Lower lobe of right lung (tissue), 2 donors: ENCODE measurements at regions not wholly inside any gene's neighbourhood (a gene's known extent, or its start where the extent isn't known, plus 50 kb on each side); places are given as distances from the start of the nearest gene placed in this dataset.

Experiments used
- ATAC-seq, 2 donors: fragments of 200-7000 bp; cut with Tn5 transposase; one replicate each; pipeline ENCODE4 v1.9.1; 2020 to 2022; ENCODE audit warnings: mild to moderate bottlenecking in 2 of 2, moderate library complexity in 2 of 2
- DNase-seq: peaks from one replicate; pipeline ENCODE4 v3.0.0-alpha.2; 2020
- H3K27ac ChIP-seq: fragments of 200-600 bp; one replicate; pipeline ENCODE4 v1.8.0; 2022
- H3K27me3 ChIP-seq: fragments of 200-600 bp; one replicate; pipeline ENCODE4 v1.8.0; 2022; ENCODE audit warnings: low read depth
- H3K36me3 ChIP-seq: fragments of 200-600 bp; one replicate; pipeline ENCODE4 v1.8.0; 2022; ENCODE audit warnings: mild to moderate bottlenecking
- H3K4me1 ChIP-seq: fragments of 200-600 bp; one replicate; pipeline ENCODE4 v1.8.0; 2022
- H3K4me3 ChIP-seq: fragments of 200-600 bp; one replicate; pipeline ENCODE4 v1.8.0; 2022; ENCODE audit warnings: mild to moderate bottlenecking
- H3K9me3 ChIP-seq: fragments of 200-600 bp; one replicate; pipeline ENCODE4 v1.8.0; 2022
- CTCF ChIP-seq: fragments of 200-600 bp; IDR thresholded peaks from one replicate; pipeline ENCODE4 v1.8.0; 2022; ENCODE audit warnings: antibody characterized with exemption, mild to moderate bottlenecking
- intact Hi-C: fragments of 100-400 bp; cut with DNase I; formaldehyde crosslinking; loops from one replicate; pipeline ENCODE4 v1.11.0; 2022
- donor health status: DM: no; HTN: yes; CAD: no; lungs with severe emphysema.

- no peak for ATAC-seq
- H3K4me3 ChIP-seq = no peak overlapping the region
- intact Hi-C loops = no loop called here
Observed at GRCh38 chr17:14760212-14760611, 459.3 kb downstream of the HS3ST3B1 start.

GRCh38 chr17:14759325-14759724 lies 458.4 kb downstream of the HS3ST3B1 start:
- intact Hi-C loops = no loop called here
- TF ChIP-seq CTCF = no peak

More at GRCh38 chr17:14760212-14760611, 459.3 kb downstream of the HS3ST3B1 start:
- H3K9me3 ChIP-seq = no peaks in the 10 kb centered on the region
- H3K36me3 ChIP-seq = no peaks in the 10 kb centered on the region
- H3K27me3 ChIP-seq = no peaks in the 10 kb centered on the region
- no peak overlapping the region for H3K27ac ChIP-seq
- no peak for DNase-seq
- no peaks in the 10 kb centered on the region for H3K4me1 ChIP-seq
- no peak for TF ChIP-seq CTCF

GRCh38 chr17:14756479-14756878 lies 455.6 kb downstream of the HS3ST3B1 start:
- DNase-seq (no peak), ATAC-seq (no peak)
- Histone ChIP-seq H3K4me1 (no peaks in the 10 kb centered on the region), H3K27ac (no peak overlapping the region), H3K27me3 (no peaks in the 10 kb centered on the region), H3K36me3 (no peaks in the 10 kb centered on the region), H3K4me3 (no peak overlapping the region), H3K9me3 (no peaks in the 10 kb centered on the region)
- intact Hi-C loops = no loop called here
- no peak for TF ChIP-seq CTCF

More at GRCh38 chr17:14759325-14759724, 458.4 kb downstream of the HS3ST3B1 start:
- Histone ChIP-seq H3K4me1 (no peaks in the 10 kb centered on the region), H3K4me3 (no peak overlapping the region), H3K9me3 (no peaks in the 10 kb centered on the region), H3K36me3 (no peaks in the 10 kb centered on the region), H3K27ac (no peak overlapping the region), H3K27me3 (no peaks in the 10 kb centered on the region)
- DNase-seq = no peak
- no peak for ATAC-seq

GRCh38 chr17:14755002-14755401 lies 454.1 kb downstream of the HS3ST3B1 start:
- DNase-seq (no peak), ATAC-seq (no peak)
- H3K4me3 ChIP-seq = no peak overlapping the region
- no peaks in the 10 kb centered on the region for H3K4me1 ChIP-seq
- TF ChIP-seq CTCF = no peak
- H3K27ac ChIP-seq = no peak overlapping the region
- no peaks in the 10 kb centered on the region for H3K27me3 ChIP-seq
- intact Hi-C loops = no loop called here
- H3K9me3 ChIP-seq = no peaks in the 10 kb centered on the region
- H3K36me3 ChIP-seq = no peaks in the 10 kb centered on the region

GRCh38 chr17:14753383-14753782 lies 452.5 kb downstream of the HS3ST3B1 start:
- H3K4me1 ChIP-seq = no peaks in the 10 kb centered on the region
- intact Hi-C loops = no loop called here

More at GRCh38 chr17:14753383-14753782, 452.5 kb downstream of the HS3ST3B1 start:
- Histone ChIP-seq H3K27me3 (no peaks in the 10 kb centered on the region), H3K36me3 (no peaks in the 10 kb centered on the region), H3K27ac (no peak overlapping the region), H3K4me3 (no peak overlapping the region), H3K9me3 (no peaks in the 10 kb centered on the region)
- ATAC-seq = no peak
- TF ChIP-seq CTCF = no peak
- DNase-seq = no peak
